ENCODE measurements at regions not wholly inside any gene's neighbourhood (a gene's known extent, or its start where the extent isn't known, plus 50 kb on each side); places are given as distances from the start of the nearest gene placed in this dataset.

GRCh38 chr16:86342161-86342834, 168.0 kb upstream of the FOXF1 start:
- TF ChIP-seq ZNF687 (IDR thresholded peaks at IDR 0.05) (no peak), MXI1 (IDR thresholded peaks at IDR 0.05; ENCODE audit: low read depth, low read length) (no peak), RAD21 (IDR thresholded peaks at IDR 0.05; ENCODE audit: insufficient read depth, low read depth, low read length) (no peak), ZNF274 (IDR thresholded peaks at IDR 0.05; ENCODE audit: insufficient read depth, insufficient read length) (no peak), EZH2 (IDR thresholded peaks at IDR 0.05; ENCODE audit: borderline replicate concordance, control insufficient read depth, low read depth, low read length) (no peak), TBL1XR1 (IDR thresholded peaks at IDR 0.05; ENCODE audit: low read depth, low read length) (no peak), SREBF1 (IDR thresholded peaks at IDR 0.05; ENCODE audit: low read length) (no peak), ESRRA (IDR thresholded peaks at IDR 0.05; ENCODE audit: low read length) (no peak), RFX5 (IDR thresholded peaks at IDR 0.05; ENCODE audit: low read depth, low read length) (no peak), SREBF2 (IDR thresholded peaks at IDR 0.05; ENCODE audit: low read length) (no peak), TAF1 (IDR thresholded peaks at IDR 0.05; ENCODE audit: borderline replicate concordance, low read depth, low read length) (no peak), POLR2AphosphoS5 (IDR thresholded peaks at IDR 0.05; ENCODE audit: low read length) (no peak), ZBTB11 (CRISPR knock-in tag; IDR thresholded peaks at IDR 0.05) (no peak), HDAC2 (IDR thresholded peaks at IDR 0.05) (no peak)

All from GM12878 (cell line).